Keratinocyte (primary cell): ENCODE measurements at regions not wholly inside any gene's neighbourhood (a gene's known extent, or its start where the extent isn't known, plus 50 kb on each side); places are given as distances from the start of the nearest gene placed in this dataset.

Source experiments
- DNase-seq: peaks from one replicate; pipeline ENCODE4 v3.0.0-alpha.2; 2011; ENCODE audit warnings: low read depth, missing footprints, low spot score
- FAIRE-seq: peaks from 2 replicates; lab custom pipeline; 2011; peaks lifted over from hg19 to GRCh38; lab: Jason Lieb, UNC
- H2AFZ ChIP-seq: 2 replicates; pipeline ENCODE4 v1.6.0; 2012; ENCODE audit warnings: low read length, control low read depth, inconsistent platforms; ENCODE audit not compliant: control insufficient read depth
- H3K27ac ChIP-seq: 2 replicates; pipeline ENCODE4 v1.5.1; 2011; ENCODE audit warnings: low read length; ENCODE audit not compliant: control insufficient read depth, insufficient read depth
- H3K27me3 ChIP-seq: 3 replicates; pipeline ENCODE4 v1.6.0; 2011; ENCODE audit warnings: low read length; ENCODE audit not compliant: control insufficient read depth, insufficient read depth; ENCODE audit errors: extremely low read depth
- H3K36me3 ChIP-seq, 2 experiments: 2 replicates in 1 of 2; 3 replicates in 1 of 2; pipeline ENCODE4 v1.5.1; 2011; ENCODE audit warnings: low read length in 2 of 2, mild to moderate bottlenecking in 1 of 2; ENCODE audit not compliant: control insufficient read depth in 2 of 2, insufficient read depth in 2 of 2; ENCODE audit errors: extremely low read depth in 1 of 2
- H3K4me1 ChIP-seq: 3 replicates; pipeline ENCODE4 v1.5.1; 2011; ENCODE audit warnings: low read length; ENCODE audit not compliant: control insufficient read depth, insufficient read depth; ENCODE audit errors: extremely low read depth
- H3K4me2 ChIP-seq: 3 replicates; pipeline ENCODE4 v1.6.0; 2011; ENCODE audit warnings: low read depth, low read length; ENCODE audit not compliant: control insufficient read depth, insufficient read depth; ENCODE audit errors: extremely low read depth
- H3K4me3 ChIP-seq, 3 experiments: fragments of 200-600 bp in 1 of 3; sonication (generic) in 1 of 3; 2 replicates in 2 of 3; 3 replicates in 1 of 3; pipeline ENCODE4 v1.5.1; 2011 to 2016; ENCODE audit warnings: low read length in 3 of 3, mild to moderate bottlenecking in 3 of 3, control low read depth in 2 of 3, inconsistent platforms in 1 of 3, low read depth in 1 of 3, mixed read lengths in 1 of 3, mixed run types in 1 of 3, moderate library complexity in 1 of 3; ENCODE audit not compliant: control insufficient read depth in 2 of 3, insufficient read depth in 2 of 3; ENCODE audit errors: extremely low read depth in 1 of 3
- H3K79me2 ChIP-seq: 2 replicates; pipeline ENCODE4 v1.6.0; 2012; ENCODE audit warnings: low read length; ENCODE audit not compliant: control insufficient read depth, insufficient read depth
- H3K9ac ChIP-seq: 3 replicates; pipeline ENCODE4 v1.6.0; 2011; ENCODE audit warnings: low read length; ENCODE audit not compliant: control insufficient read depth, insufficient read depth; ENCODE audit errors: extremely low read depth
- H3K9me1 ChIP-seq: 3 replicates; pipeline ENCODE4 v1.6.0; 2011; ENCODE audit warnings: low read length; ENCODE audit not compliant: control insufficient read depth, insufficient read depth; ENCODE audit errors: extremely low read depth
- H3K9me3 ChIP-seq: 2 replicates; pipeline ENCODE4 v1.5.1; 2012; ENCODE audit warnings: low read depth, low read length; ENCODE audit not compliant: control insufficient read depth
- H4K20me1 ChIP-seq: 3 replicates; pipeline ENCODE4 v1.6.0; 2011; ENCODE audit warnings: low read length; ENCODE audit not compliant: control insufficient read depth, insufficient read depth; ENCODE audit errors: extremely low read depth
- CTCF ChIP-seq, 3 experiments: IDR thresholded peaks in 1 of 3; conservative IDR thresholded peaks in 1 of 3; optimal IDR thresholded peaks in 1 of 3; 2 replicates in 2 of 3; 3 replicates in 1 of 3; pipeline versions ENCODE3 to v1.5.1; 2011; ENCODE audit warnings: low read length in 3 of 3, mild to moderate bottlenecking in 3 of 3, moderate library complexity in 2 of 3, control low read depth in 1 of 3, inconsistent platforms in 1 of 3; ENCODE audit not compliant: insufficient read depth in 2 of 3; ENCODE audit errors: extremely low read depth in 1 of 3
- EZH2 ChIP-seq: IDR thresholded peaks from one replicate; pipeline ENCODE4 v1.6.1; 2012; ENCODE audit warnings: inconsistent platforms, mild to moderate bottlenecking, low read length, moderate library complexity
- dilution Hi-C: fragments of 300-500 bp; cut with MboI; formaldehyde crosslinking; loops from one replicate; pipeline ENCODE4 v1.7.0; 2020; ENCODE audit warnings: low sequenced_read_pairs; ENCODE audit not compliant: extremely low pct_ligation_motif_present

- Histone ChIP-seq H3K9me3 (no peaks in the 10 kb centered on the region), H3K79me2 (no peaks in the 10 kb centered on the region), H3K4me2 (no peak overlapping the region), H3K9me1 (no peaks in the 10 kb centered on the region), H3K4me1 (peaks cover 24% of the 10 kb centered on the region), H2AFZ (no peak overlapping the region), H3K27ac (no peak overlapping the region), H3K9ac (no peak overlapping the region), H4K20me1 (no peaks in the 10 kb centered on the region), H3K27me3 (no peaks in the 10 kb centered on the region), H3K4me3 (no peak overlapping the region), H3K36me3 (no peaks in the 10 kb centered on the region)
- TF ChIP-seq CTCF (optimal IDR thresholded peaks at IDR 0.05 in 1 of 3, IDR thresholded peaks at IDR 0.05 in 1 of 3, conservative IDR thresholded peaks at IDR 0.05 in 1 of 3; ENCODE audit: extremely low read depth in 1 of 3, insufficient read depth in 2 of 3, low read length in 3 of 3) = no peak
- dilution Hi-C loops = no loop called here
- DNase-seq (no peak), FAIRE-seq (no peak)
These were observed 58.9 kb upstream of the RREB1 start for GRCh38 chr6:7048894-7049293.

DNA sequence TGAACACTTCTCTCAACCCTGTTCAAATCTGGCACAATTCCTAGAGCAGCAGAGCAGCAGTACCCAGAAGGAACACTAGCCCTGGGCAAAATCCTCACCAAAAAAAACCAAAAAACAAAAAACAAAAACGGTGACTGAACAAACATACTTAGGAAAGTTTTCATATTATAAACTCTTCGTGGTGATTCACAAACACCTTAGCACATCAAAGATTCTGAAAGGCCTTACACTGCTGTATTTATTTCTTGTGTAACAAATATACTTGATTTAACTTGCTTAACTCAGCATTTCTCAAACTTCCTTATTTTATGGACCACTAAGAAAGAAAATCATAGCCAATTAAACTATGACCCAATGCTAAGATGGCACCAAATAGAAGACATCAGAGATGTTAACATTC lies 57.8 kb upstream of the RREB1 start:
- dilution Hi-C loops = no loop called here
- no peaks in the 10 kb centered on the region for H3K36me3 ChIP-seq
- TF ChIP-seq CTCF (optimal IDR thresholded peaks at IDR 0.05 in 1 of 3, IDR thresholded peaks at IDR 0.05 in 1 of 3, conservative IDR thresholded peaks at IDR 0.05 in 1 of 3; ENCODE audit: extremely low read depth in 1 of 3, insufficient read depth in 2 of 3, low read length in 3 of 3) = no peak
- no peak for TF ChIP-seq EZH2
- no peaks in the 10 kb centered on the region for H3K79me2 ChIP-seq
- H3K9me3 ChIP-seq = no peaks in the 10 kb centered on the region
- peaks cover 24% of the 10 kb centered on the region for H3K4me1 ChIP-seq
- peak overlapping the region; percentile 52 for H2AFZ ChIP-seq
- H3K4me2 ChIP-seq = peak overlapping the region; percentile 91
- peak overlapping the region; percentile 89 for H3K9ac ChIP-seq
- no peaks in the 10 kb centered on the region for H3K27me3 ChIP-seq
- FAIRE-seq (no peak), DNase-seq (no peak)
- no peak overlapping the region for H3K4me3 ChIP-seq
- no peaks in the 10 kb centered on the region for H3K9me1 ChIP-seq
- H3K27ac ChIP-seq = peak overlapping the region; percentile 97
- no peaks in the 10 kb centered on the region for H4K20me1 ChIP-seq
